ENCODE measurements at regions not wholly inside any gene's neighbourhood (a gene's known extent, or its start where the extent isn't known, plus 50 kb on each side); places are given as distances from the start of the nearest gene placed in this dataset.

DNA sequence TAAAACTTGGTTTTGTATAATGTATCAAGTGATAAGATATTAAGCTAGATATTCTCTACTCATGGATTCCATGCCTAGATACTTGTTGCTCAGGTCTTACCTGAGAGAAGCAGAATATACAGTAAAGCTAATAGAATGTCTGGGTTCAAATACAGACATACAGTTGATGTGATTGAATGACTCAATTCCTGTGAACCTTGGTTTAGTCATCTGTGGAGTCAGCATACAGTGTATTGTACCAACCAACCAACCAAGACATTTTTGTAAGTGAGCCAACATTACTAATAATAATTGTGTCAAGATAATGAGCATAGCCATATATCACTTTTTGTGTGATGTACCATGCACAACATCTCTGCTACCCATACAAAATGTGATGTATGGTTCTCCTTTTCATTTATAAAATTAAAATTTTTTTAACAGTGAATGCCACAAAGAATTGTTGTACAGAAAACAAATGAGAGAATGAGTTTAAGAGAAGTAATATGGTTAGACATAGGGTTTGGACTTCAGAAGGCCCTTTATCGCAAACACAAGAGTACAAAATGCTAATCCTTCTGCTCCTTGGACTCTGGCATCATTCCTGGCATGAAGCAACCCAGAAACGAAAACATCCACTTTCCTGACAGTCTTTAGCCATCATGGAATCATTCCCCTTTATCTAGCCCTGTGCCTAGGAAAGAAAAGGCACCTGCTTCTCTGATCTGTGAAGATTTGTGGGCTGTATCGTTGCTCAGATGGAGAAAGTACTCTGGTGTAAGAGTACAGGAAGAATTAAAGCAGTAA, 977.2 kb upstream of the USP15 start:
- intact Hi-C loops (cut with micrococcal nuclease) = no loop called here

DNA sequence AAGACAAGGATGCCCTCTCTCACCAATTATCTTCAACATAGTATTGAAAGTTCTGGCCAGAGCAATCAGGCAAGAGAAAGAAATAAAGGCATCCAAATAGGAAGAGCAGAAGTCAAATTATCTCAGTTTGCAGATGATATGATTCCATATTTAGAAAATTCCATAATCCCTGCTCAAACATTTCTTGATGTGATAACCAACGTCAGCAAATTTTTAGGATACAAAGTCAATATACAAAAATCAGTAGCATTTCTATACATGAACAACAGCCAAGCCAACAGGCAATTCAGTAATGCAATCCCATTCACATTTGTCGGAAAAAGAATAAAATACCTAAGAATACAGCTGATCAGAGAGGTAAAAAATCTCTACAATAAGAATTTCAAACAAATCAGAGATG, 969.7 kb upstream of the USP15 start:
- no peak overlapping the region for H3K27ac Mint-ChIP-seq
- no CpG with 5 or more reads among the region's 2 CpGs for WGBS (ENCODE audit: insufficient coverage)
- H4K20me1 ChIP-seq (ENCODE audit: insufficient read depth, low read length) = no peaks in the 10 kb centered on the region
- no peaks in the 10 kb centered on the region for H3K27me3 ChIP-seq (ENCODE audit: control insufficient read depth in 2 of 2, insufficient read depth in 2 of 2, low read length in 2 of 2)
- H3K4me2 ChIP-seq (replicated peaks; ENCODE audit: extremely low read depth, low read length, poor library complexity, severe bottlenecking) = no peak overlapping the region
- no peaks in the 10 kb centered on the region for H3K4me1 Mint-ChIP-seq
- no peak overlapping the region for H2AFZ ChIP-seq (ENCODE audit: insufficient read depth, low read depth, low read length, poor library complexity, severe bottlenecking)
- TF ChIP-seq, protein P1, sequence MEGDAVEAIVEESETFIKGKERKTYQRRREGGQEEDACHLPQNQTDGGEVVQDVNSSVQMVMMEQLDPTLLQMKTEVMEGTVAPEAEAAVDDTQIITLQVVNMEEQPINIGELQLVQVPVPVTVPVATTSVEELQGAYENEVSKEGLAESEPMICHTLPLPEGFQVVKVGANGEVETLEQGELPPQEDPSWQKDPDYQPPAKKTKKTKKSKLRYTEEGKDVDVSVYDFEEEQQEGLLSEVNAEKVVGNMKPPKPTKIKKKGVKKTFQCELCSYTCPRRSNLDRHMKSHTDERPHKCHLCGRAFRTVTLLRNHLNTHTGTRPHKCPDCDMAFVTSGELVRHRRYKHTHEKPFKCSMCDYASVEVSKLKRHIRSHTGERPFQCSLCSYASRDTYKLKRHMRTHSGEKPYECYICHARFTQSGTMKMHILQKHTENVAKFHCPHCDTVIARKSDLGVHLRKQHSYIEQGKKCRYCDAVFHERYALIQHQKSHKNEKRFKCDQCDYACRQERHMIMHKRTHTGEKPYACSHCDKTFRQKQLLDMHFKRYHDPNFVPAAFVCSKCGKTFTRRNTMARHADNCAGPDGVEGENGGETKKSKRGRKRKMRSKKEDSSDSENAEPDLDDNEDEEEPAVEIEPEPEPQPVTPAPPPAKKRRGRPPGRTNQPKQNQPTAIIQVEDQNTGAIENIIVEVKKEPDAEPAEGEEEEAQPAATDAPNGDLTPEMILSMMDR (IDR thresholded peaks at IDR 0.05) = no peak
- peaks cover 23 to 29% of the 10 kb centered on the region in 2 donors for H3K9me3 ChIP-seq (replicated peaks in 1 of 2; ENCODE audit: control insufficient read depth in 1 of 2, insufficient read depth in 1 of 2, low read length in 2 of 2)
- H3K4me3 ChIP-seq (replicated peaks in 1 of 3; ENCODE audit: low read depth in 2 of 3, low read length in 3 of 3) = no peak overlapping the region
- intact Hi-C loops (cut with micrococcal nuclease) = no loop called here
- H3K9ac ChIP-seq (ENCODE audit: insufficient read depth, low read length, poor library complexity, severe bottlenecking) = no peak overlapping the region
- no peaks in the 10 kb centered on the region for H3K79me2 ChIP-seq (ENCODE audit: insufficient read depth, low read length)
- H3K4me1 ChIP-seq (ENCODE audit: control insufficient read depth in 1 of 2, insufficient read depth in 2 of 2, low read length in 2 of 2) = no peaks in the 10 kb centered on the region
- peaks cover 19 to 49% (median 37%) of the 10 kb centered on the region in 7 donors for H3K9me3 Mint-ChIP-seq
- no peak overlapping the region for H3K27ac ChIP-seq (ENCODE audit: low read depth in 1 of 2, low read length in 2 of 2)
- H3K36me3 Mint-ChIP-seq = no peaks in the 10 kb centered on the region
- peaks cover 0 to 3% (median 2%) of the 10 kb centered on the region in 3 donors for H3K27me3 Mint-ChIP-seq (ENCODE audit: low read depth in 3 of 3)
- H3K4me3 Mint-ChIP-seq = no peak overlapping the region
- no peak for DNase-seq
- no peaks in the 10 kb centered on the region for H3K36me3 ChIP-seq (replicated peaks in 1 of 2; ENCODE audit: control insufficient read depth in 1 of 2, insufficient read depth in 2 of 2, low read length in 2 of 2)

More for the DNA sequence above, 977.2 kb upstream of the USP15 start:
- Histone ChIP-seq H3K9ac (ENCODE audit: insufficient read depth, low read length, poor library complexity, severe bottlenecking) (no peak overlapping the region), H4K20me1 (ENCODE audit: insufficient read depth, low read length) (no peaks in the 10 kb centered on the region), H3K27me3 (ENCODE audit: control insufficient read depth in 2 of 2, insufficient read depth in 2 of 2, low read length in 2 of 2) (no peaks in the 10 kb centered on the region), H3K4me1 (ENCODE audit: control insufficient read depth in 1 of 2, insufficient read depth in 2 of 2, low read length in 2 of 2) (no peaks in the 10 kb centered on the region), H3K4me3 (replicated peaks in 1 of 3; ENCODE audit: low read depth in 2 of 3, low read length in 3 of 3) (no peak overlapping the region), H3K4me2 (replicated peaks; ENCODE audit: extremely low read depth, low read length, poor library complexity, severe bottlenecking) (no peak overlapping the region), H3K36me3 (replicated peaks in 1 of 2; ENCODE audit: control insufficient read depth in 1 of 2, insufficient read depth in 2 of 2, low read length in 2 of 2) (no peaks in the 10 kb centered on the region), H3K79me2 (ENCODE audit: insufficient read depth, low read length) (no peaks in the 10 kb centered on the region), H3K9me3 (replicated peaks in 1 of 2; ENCODE audit: control insufficient read depth in 1 of 2, insufficient read depth in 1 of 2, low read length in 2 of 2) (peaks cover 16 to 20% of the 10 kb centered on the region in 2 donors), H3K27ac (ENCODE audit: low read depth in 1 of 2, low read length in 2 of 2) (no peak overlapping the region), H2AFZ (ENCODE audit: insufficient read depth, low read depth, low read length, poor library complexity, severe bottlenecking) (no peak overlapping the region)
- Mint-ChIP-seq H3K4me1 (no peaks in the 10 kb centered on the region), H3K4me3 (no peak overlapping the region), H3K27ac (no peak overlapping the region), H3K27me3 (ENCODE audit: low read depth in 3 of 3) (peaks cover 0 to 1% (median 0%) of the 10 kb centered on the region in 3 donors), H3K9me3 (peaks cover 5 to 29% (median 19%) of the 10 kb centered on the region in 7 donors), H3K36me3 (no peaks in the 10 kb centered on the region)
- DNase-seq = no peak
- TF ChIP-seq, protein P1 (IDR thresholded peaks at IDR 0.05) = no peak
- no CpG with 5 or more reads among the region's 3 CpGs for WGBS (ENCODE audit: insufficient coverage)

Data from CD14-positive monocyte (primary cell).